H1 (cell line): ENCODE measurements at regions not wholly inside any gene's neighbourhood (a gene's known extent, or its start where the extent isn't known, plus 50 kb on each side); places are given as distances from the start of the nearest gene placed in this dataset.

ENCODE experiments used
- RAD21 ChIP-seq, 2 experiments: IDR thresholded peaks in 1 of 2; conservative IDR thresholded peaks in 1 of 2; 2 replicates each; pipeline ENCODE4 v1.6.1; 2011; ENCODE audit warnings: low read depth in 2 of 2, low read length in 2 of 2, improper control_type of control experiment in 1 of 2, inconsistent platforms in 1 of 2, mild to moderate bottlenecking in 1 of 2, moderate library complexity in 1 of 2

GRCh38 chr20:6832811-6833210, 65.3 kb downstream of the BMP2 start (continued):
- TF ChIP-seq RAD21 (IDR thresholded peaks at IDR 0.05 in 1 of 2, conservative IDR thresholded peaks at IDR 0.05 in 1 of 2; ENCODE audit: low read depth in 2 of 2, low read length in 2 of 2), result no peak
